OCI-LY7 (cell line): ENCODE measurements at regions not wholly inside any gene's neighbourhood (a gene's known extent, or its start where the extent isn't known, plus 50 kb on each side); places are given as distances from the start of the nearest gene placed in this dataset.

Experiments
- BruUV-seq: library from RNA; stranded (reverse); fragments of 400-500 nt; replicated peaks from 2 replicates; lab custom pipeline; 2021; lab: Mats Ljungman, UMichigan
- CTCF ChIA-PET: fragments of 300-600 bp; sonication (Branson Sonifier 250); formaldehyde crosslinking; loops from one replicate; lab custom pipeline; 2022; ENCODE audit warnings: antibody characterized with exemption; ENCODE audit not compliant: unreplicated experiment; lab: Charles Lee
- POLR2A ChIA-PET: fragments of 300-600 bp; sonication (Branson Sonifier 250); formaldehyde crosslinking; loops from one replicate; lab custom pipeline; 2022; ENCODE audit warnings: antibody characterized with exemption; lab: Charles Lee
- DNase-seq: peaks from one replicate; pipeline ENCODE4 v3.0.0-alpha.2; 2015; ENCODE audit warnings: low spot score
- H2AFZ ChIP-seq: fragments of 200-600 bp; sonication (generic), shearing (Covaris generic); 2 replicates; pipeline ENCODE4 v1.6.1; 2014; ENCODE audit warnings: mild to moderate bottlenecking, antibody characterized with exemption, low read length, moderate library complexity
- H3K27ac ChIP-seq: fragments of 200-600 bp; sonication (generic); 2 replicates; pipeline ENCODE4 v1.5.1; 2014; ENCODE audit warnings: mixed run types, low read depth, mild to moderate bottlenecking, moderate library complexity, low read length, inconsistent platforms; ENCODE audit not compliant: poor library complexity, severe bottlenecking
- H3K36me3 ChIP-seq: fragments of 200-600 bp; sonication (generic); 2 replicates; pipeline ENCODE4 v1.6.1; 2014; ENCODE audit warnings: mild to moderate bottlenecking, antibody characterized with exemption, low read length, moderate library complexity, mixed read lengths; ENCODE audit not compliant: insufficient read depth
- H3K4me1 ChIP-seq: fragments of 200-600 bp; sonication (generic); 2 replicates; pipeline ENCODE4 v1.5.1; 2014; ENCODE audit warnings: mild to moderate bottlenecking, low read length; ENCODE audit not compliant: insufficient read depth, poor library complexity, severe bottlenecking
- H3K4me2 ChIP-seq: fragments of 200-600 bp; sonication (generic); 2 replicates; pipeline ENCODE4 v1.6.1; 2014; ENCODE audit warnings: mild to moderate bottlenecking, low read length
- H3K4me3 ChIP-seq: fragments of 200-600 bp; sonication (generic); 2 replicates; pipeline ENCODE4 v1.5.1; 2014; ENCODE audit warnings: mild to moderate bottlenecking, low read depth, low read length; ENCODE audit not compliant: poor library complexity, severe bottlenecking
- H3K79me2 ChIP-seq: fragments of 200-600 bp; sonication (generic); 2 replicates; pipeline ENCODE4 v1.6.1; 2016; ENCODE audit warnings: low read depth, mild to moderate bottlenecking, low read length, moderate library complexity, mixed read lengths; ENCODE audit not compliant: insufficient read depth
- H3K9me2 ChIP-seq: fragments of 200-600 bp; sonication (generic); 2 replicates; pipeline ENCODE4 v1.6.1; 2016; ENCODE audit warnings: mild to moderate bottlenecking, low read length, mixed read lengths; ENCODE audit not compliant: insufficient read depth
- H3K9me3 ChIP-seq: fragments of 200-600 bp; sonication (generic); 2 replicates; pipeline ENCODE4 v1.6.1; 2014; ENCODE audit warnings: mild to moderate bottlenecking, mixed run types, low read length, mixed read lengths
- H4K20me1 ChIP-seq: fragments of 200-600 bp; sonication (generic); 2 replicates; pipeline ENCODE4 v1.6.1; 2014; ENCODE audit warnings: mild to moderate bottlenecking, antibody characterized with exemption, low read length, moderate library complexity, mixed read lengths; ENCODE audit not compliant: insufficient read depth
- EZH2phosphoT487 ChIP-seq: fragments of 200-600 bp; sonication (generic); IDR thresholded peaks from 2 replicates; pipeline ENCODE4 v1.6.1; 2018; ENCODE audit warnings: low read depth, borderline replicate concordance, mild to moderate bottlenecking, mixed run types, antibody characterized with exemption, low read length, moderate library complexity, mixed read lengths
- intact Hi-C: fragments of 100-400 bp; cut with micrococcal nuclease; formaldehyde crosslinking; loops from one replicate; pipeline ENCODE4 v1.10.0; 2022; ENCODE audit not compliant: unreplicated experiment
- TF ChIP-seq, protein P1 (sequence below): fragments of 200-600 bp; sonication (generic); conservative IDR thresholded peaks from 2 replicates; pipeline ENCODE4 v1.5.1; 2014; ENCODE audit warnings: mild to moderate bottlenecking, antibody characterized with exemption, low read length, moderate library complexity, mixed read lengths

DNA sequence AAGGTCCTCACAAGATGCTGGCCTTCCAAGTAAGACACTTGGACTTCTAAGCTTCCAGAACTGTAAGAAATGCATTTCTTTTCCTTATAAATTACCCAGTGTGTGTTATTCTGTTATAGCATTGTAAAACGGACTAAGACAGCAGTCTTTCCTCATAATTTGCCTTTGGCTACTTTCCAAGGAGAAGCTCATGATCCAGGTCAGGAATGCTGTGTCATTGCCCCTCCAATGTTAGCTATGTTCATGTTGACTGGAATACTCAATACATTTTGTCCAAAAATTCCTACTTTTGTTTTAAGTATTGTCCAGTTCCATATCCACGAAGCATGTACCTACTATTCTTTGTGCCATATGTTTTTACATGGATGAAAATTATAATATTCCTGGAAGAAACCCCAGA is 234.6 kb downstream of the HS3ST3A1 start:
- H3K4me1 ChIP-seq, result no peaks in the 10 kb centered on the region
- CTCF ChIA-PET, result no interaction called here
- no peak overlapping the region for H3K4me2 ChIP-seq
- no peak overlapping the region for H2AFZ ChIP-seq
- no peak for DNase-seq
- no peaks in the 10 kb centered on the region for H3K79me2 ChIP-seq
- H3K36me3 ChIP-seq, result no peaks in the 10 kb centered on the region
- intact Hi-C loops, result no loop called here
- no peaks in the 10 kb centered on the region for H4K20me1 ChIP-seq
- H3K9me2 ChIP-seq, result no peaks in the 10 kb centered on the region
- POLR2A ChIA-PET, result interaction anchor here (1.0 kb wide), 1 partner anchor 414 kb away, joined by 3 read pairs; no protein-coding TSS in a partner anchor
- no peaks in the 10 kb centered on the region for H3K9me3 ChIP-seq
- H3K4me3 ChIP-seq, result no peak overlapping the region
- no TSS peak for BruUV-seq
- no peak overlapping the region for H3K27ac ChIP-seq
- no peak for TF ChIP-seq EZH2phosphoT487
- TF ChIP-seq, protein P1, sequence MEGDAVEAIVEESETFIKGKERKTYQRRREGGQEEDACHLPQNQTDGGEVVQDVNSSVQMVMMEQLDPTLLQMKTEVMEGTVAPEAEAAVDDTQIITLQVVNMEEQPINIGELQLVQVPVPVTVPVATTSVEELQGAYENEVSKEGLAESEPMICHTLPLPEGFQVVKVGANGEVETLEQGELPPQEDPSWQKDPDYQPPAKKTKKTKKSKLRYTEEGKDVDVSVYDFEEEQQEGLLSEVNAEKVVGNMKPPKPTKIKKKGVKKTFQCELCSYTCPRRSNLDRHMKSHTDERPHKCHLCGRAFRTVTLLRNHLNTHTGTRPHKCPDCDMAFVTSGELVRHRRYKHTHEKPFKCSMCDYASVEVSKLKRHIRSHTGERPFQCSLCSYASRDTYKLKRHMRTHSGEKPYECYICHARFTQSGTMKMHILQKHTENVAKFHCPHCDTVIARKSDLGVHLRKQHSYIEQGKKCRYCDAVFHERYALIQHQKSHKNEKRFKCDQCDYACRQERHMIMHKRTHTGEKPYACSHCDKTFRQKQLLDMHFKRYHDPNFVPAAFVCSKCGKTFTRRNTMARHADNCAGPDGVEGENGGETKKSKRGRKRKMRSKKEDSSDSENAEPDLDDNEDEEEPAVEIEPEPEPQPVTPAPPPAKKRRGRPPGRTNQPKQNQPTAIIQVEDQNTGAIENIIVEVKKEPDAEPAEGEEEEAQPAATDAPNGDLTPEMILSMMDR, result no peak

DNA sequence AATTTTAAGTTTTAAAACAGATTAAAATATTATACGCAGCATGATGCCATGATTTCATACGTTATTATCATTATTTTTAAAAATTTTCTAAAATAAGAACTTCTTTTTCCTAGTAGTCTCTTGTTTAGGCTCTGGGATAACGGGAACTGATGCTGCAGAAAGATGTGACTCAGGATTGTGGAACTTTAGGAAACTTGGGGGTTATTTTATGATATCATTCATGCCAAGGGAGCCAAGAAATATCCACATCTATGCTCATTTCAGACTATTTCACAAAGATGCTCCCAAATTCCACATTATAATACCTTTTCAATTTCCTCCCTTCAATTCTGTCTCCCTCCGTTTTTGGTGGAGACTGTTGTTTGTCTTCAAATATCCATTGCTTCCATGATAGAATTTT is 236.4 kb downstream of the HS3ST3A1 start:
- no peak for TF ChIP-seq EZH2phosphoT487
- TF ChIP-seq, protein P1, result no peak
- Histone ChIP-seq H3K4me2 (no peak overlapping the region), H3K9me3 (no peaks in the 10 kb centered on the region), H3K27ac (no peak overlapping the region), H3K9me2 (no peaks in the 10 kb centered on the region), H4K20me1 (no peaks in the 10 kb centered on the region), H2AFZ (no peak overlapping the region), H3K4me3 (no peak overlapping the region), H3K4me1 (no peaks in the 10 kb centered on the region), H3K79me2 (no peaks in the 10 kb centered on the region), H3K36me3 (no peaks in the 10 kb centered on the region)
- POLR2A ChIA-PET, result no interaction called here
- CTCF ChIA-PET, result no interaction called here
- BruUV-seq, result no TSS peak
- intact Hi-C loops, result no loop called here
- DNase-seq, result no peak

GRCh38 chr17:13363771-13364170 is 238.0 kb downstream of the HS3ST3A1 start:
- intact Hi-C loops, result no loop called here
- H3K4me2 ChIP-seq, result no peak overlapping the region
- no peaks in the 10 kb centered on the region for H3K4me1 ChIP-seq
- H3K4me3 ChIP-seq, result no peak overlapping the region
- no peak overlapping the region for H3K27ac ChIP-seq
- DNase-seq, result no peak
- no peaks in the 10 kb centered on the region for H3K79me2 ChIP-seq
- H2AFZ ChIP-seq, result no peak overlapping the region
- no peaks in the 10 kb centered on the region for H3K36me3 ChIP-seq
- POLR2A ChIA-PET, result no interaction called here
- CTCF ChIA-PET, result no interaction called here
- no TSS peak for BruUV-seq
- TF ChIP-seq, protein P1, result no peak
- no peak for TF ChIP-seq EZH2phosphoT487
- H3K9me2 ChIP-seq, result no peaks in the 10 kb centered on the region
- H3K9me3 ChIP-seq, result no peaks in the 10 kb centered on the region
- no peaks in the 10 kb centered on the region for H4K20me1 ChIP-seq
